ENCODE measurements at regions not wholly inside any gene's neighbourhood (a gene's known extent, or its start where the extent isn't known, plus 50 kb on each side); places are given as distances from the start of the nearest gene placed in this dataset.

DNA sequence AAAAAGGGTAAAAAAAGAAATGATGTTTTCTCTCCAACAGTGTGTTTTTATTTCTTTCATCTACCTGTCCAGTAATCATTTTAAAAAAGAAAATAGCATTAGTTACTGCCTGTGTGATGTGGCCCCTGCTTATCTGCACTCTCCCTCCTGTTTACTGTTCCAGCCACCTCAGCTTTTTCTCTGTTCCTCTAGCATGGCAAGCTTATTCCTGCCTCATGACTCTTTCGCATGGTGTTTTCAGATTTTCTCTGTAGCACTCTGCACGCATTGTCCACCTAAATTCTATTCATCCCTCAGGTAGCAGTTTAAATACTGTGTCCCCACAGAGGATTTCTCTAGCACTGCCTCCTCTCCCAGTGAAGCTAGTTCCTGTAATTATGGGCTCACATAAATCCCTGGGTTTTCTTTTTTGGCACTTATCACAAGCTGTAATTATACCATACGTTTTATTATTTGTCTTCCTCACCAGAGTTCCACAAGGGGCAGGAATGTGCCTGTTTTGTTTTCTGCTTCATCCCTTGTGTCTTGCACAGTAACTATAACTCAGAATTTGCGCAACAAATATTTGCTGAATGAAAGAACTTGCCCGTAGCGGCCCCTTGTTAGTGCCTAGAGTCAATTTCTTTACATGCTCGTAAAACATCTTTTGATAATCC, 51.4 kb upstream of the LRIG2 start:
- 92% methylated on average over 2 of the region's 7 CpGs for WGBS (ENCODE audit: insufficient coverage)
- no peak for ATAC-seq (replicated peaks in 1 of 4)
- H3K27me3 ChIP-seq (replicated peaks in 1 of 2; ENCODE audit: control insufficient read depth in 2 of 2, extremely low read depth in 1 of 2, insufficient read depth in 2 of 2, low read length in 1 of 2): no peaks in the 10 kb centered on the region
- H3K36me3 ChIP-seq (ENCODE audit: control insufficient read depth in 2 of 2, extremely low read depth in 1 of 2, insufficient read depth in 1 of 2, low read length in 1 of 2): no peaks in the 10 kb centered on the region
- no peak overlapping the region for H3K4me3 ChIP-seq (ENCODE audit: control insufficient read depth in 1 of 2, extremely low read depth in 1 of 2, low read length in 1 of 2)
- no peaks in the 10 kb centered on the region for H3K9me3 ChIP-seq
- Mint-ChIP-seq H3K27ac (no peak overlapping the region), H3K9me3 (no peaks in the 10 kb centered on the region), H3K36me3 (peaks cover 4% of the 10 kb centered on the region), H3K4me3 (no peak overlapping the region), H3K27me3 (no peaks in the 10 kb centered on the region), H3K4me1 (no peaks in the 10 kb centered on the region)
- H3K27ac ChIP-seq (ENCODE audit: low read length): no peak overlapping the region
- CTCF ChIA-PET: interaction anchor here in 1 of 2 donors (0.6 kb wide), 1 partner anchor 657 kb away, joined by 4 read pairs; no protein-coding TSS in a partner anchor
- no peaks in the 10 kb centered on the region for H3K4me1 ChIP-seq (ENCODE audit: control insufficient read depth in 1 of 2, extremely low read depth in 1 of 2, insufficient read depth in 2 of 2, low read length in 2 of 2)
- POLR2A ChIA-PET: no interaction called here
- DNase-seq: no peak
